GM21723 (cell line): ENCODE measurements at regions not wholly inside any gene's neighbourhood (a gene's known extent, or its start where the extent isn't known, plus 50 kb on each side); places are given as distances from the start of the nearest gene placed in this dataset.
"Not testable (repeated sequence)": the region's sequence is repeated elsewhere in the genome, so short reads cannot be mapped to it uniquely, and the experiment has no call there.

ENCODE experiments used
- ATAC-seq: cut with Tn5 transposase; IDR thresholded peaks from one replicate; pipeline ENCODE4 v1.9.1; 2021; ENCODE audit warnings: mild to moderate bottlenecking, moderate library complexity; ENCODE audit not compliant: unreplicated experiment

- not testable (repeated sequence) for ATAC-seq
These were observed 61.0 kb downstream of the SPDYE17 start for GRCh38 chr7:76971201-76971600.

- ATAC-seq, result not testable (repeated sequence)
These were observed 62.3 kb downstream of the SPDYE17 start for GRCh38 chr7:76969892-76970291.

GRCh38 chr7:76965731-76966548, 66.2 kb downstream of the SPDYE17 start:
- not testable (repeated sequence) for ATAC-seq

GRCh38 chr7:76964050-76964449, 68.1 kb downstream of the SPDYE17 start:
- not testable (repeated sequence) for ATAC-seq

- not testable (repeated sequence) for ATAC-seq
These were observed 69.1 kb downstream of the SPDYE17 start for GRCh38 chr7:76963061-76963460.

- ATAC-seq, result peak; percentile 24
These were observed 71.7 kb downstream of the SPDYE17 start for GRCh38 chr7:76960400-76960986.

- peak; percentile 98 for ATAC-seq
These were observed 72.4 kb downstream of the SPDYE17 start for GRCh38 chr7:76959573-76960399.

GRCh38 chr7:76956531-76956930, 75.6 kb downstream of the SPDYE17 start:
- not testable (repeated sequence) for ATAC-seq

- not testable (repeated sequence) for ATAC-seq
These were observed 77.0 kb downstream of the SPDYE17 start for GRCh38 chr7:76955124-76955523.

GRCh38 chr7:76944603-76945002, 87.6 kb downstream of the SPDYE17 start:
- ATAC-seq, result peak; percentile 63

- peak; percentile 60 for ATAC-seq
These were observed 90.1 kb downstream of the SPDYE17 start for GRCh38 chr7:76941809-76942765.

GRCh38 chr7:76937781-76938180, 94.4 kb downstream of the SPDYE17 start:
- ATAC-seq, result not testable (repeated sequence)

GRCh38 chr7:76937330-76937729, 94.8 kb downstream of the SPDYE17 start:
- not testable (repeated sequence) for ATAC-seq

GRCh38 chr7:76936346-76936745, 95.8 kb downstream of the SPDYE17 start:
- ATAC-seq, result not testable (repeated sequence)

GRCh38 chr7:76934711-76935110, 97.5 kb downstream of the SPDYE17 start:
- ATAC-seq, result not testable (repeated sequence)

- ATAC-seq, result not testable (repeated sequence)
These were observed 99.2 kb downstream of the SPDYE17 start for GRCh38 chr7:76932957-76933356.

GRCh38 chr7:76931441-76931840, 100.7 kb downstream of the SPDYE17 start:
- ATAC-seq, result not testable (repeated sequence)

- ATAC-seq, result not testable (repeated sequence)
These were observed 101.7 kb downstream of the SPDYE17 start for GRCh38 chr7:76930416-76930815.

GRCh38 chr7:76928751-76929150, 103.4 kb downstream of the SPDYE17 start:
- not testable (repeated sequence) for ATAC-seq

- not testable (repeated sequence) for ATAC-seq
These were observed 104.3 kb downstream of the SPDYE17 start for GRCh38 chr7:76927741-76928393.
